ENCODE measurements at regions not wholly inside any gene's neighbourhood (a gene's known extent, or its start where the extent isn't known, plus 50 kb on each side); places are given as distances from the start of the nearest gene placed in this dataset.

DNA sequence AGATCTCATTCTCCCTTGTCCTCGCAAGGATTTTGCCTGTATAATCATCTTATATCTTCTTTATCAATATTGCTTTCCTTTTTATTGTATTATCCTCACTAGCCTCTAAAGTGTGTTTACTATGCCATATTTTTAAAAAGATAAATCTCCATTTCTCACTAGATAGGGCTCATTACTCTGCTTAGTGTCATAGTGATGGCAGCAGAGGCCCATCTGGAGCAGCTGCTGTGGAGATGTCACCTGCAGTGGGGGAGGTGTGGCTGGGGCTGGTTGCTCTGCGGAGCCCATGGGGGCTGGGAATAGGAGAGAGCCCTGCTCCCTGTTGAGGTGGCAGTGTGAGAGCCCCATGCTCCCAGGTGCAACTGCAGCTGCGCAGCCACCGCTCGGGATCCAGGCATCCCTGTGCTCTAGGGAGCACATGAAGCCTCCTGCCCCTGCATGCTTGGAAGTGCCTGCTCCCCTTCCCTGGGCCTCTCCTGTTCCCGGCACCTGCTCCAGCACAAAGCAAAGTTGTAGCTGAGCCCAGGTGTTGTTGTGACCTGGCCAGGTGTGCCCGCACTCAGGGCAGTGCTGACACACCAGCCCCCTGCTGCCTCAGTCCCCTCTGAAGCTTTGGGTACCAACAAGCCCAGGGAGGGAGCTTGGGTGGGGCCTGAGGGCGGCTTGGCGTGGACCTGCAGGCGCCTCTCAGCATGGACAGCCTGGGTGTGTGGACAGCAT, 144.6 kb upstream of the MRPS30 start:
- TF ChIP-seq, protein P1, sequence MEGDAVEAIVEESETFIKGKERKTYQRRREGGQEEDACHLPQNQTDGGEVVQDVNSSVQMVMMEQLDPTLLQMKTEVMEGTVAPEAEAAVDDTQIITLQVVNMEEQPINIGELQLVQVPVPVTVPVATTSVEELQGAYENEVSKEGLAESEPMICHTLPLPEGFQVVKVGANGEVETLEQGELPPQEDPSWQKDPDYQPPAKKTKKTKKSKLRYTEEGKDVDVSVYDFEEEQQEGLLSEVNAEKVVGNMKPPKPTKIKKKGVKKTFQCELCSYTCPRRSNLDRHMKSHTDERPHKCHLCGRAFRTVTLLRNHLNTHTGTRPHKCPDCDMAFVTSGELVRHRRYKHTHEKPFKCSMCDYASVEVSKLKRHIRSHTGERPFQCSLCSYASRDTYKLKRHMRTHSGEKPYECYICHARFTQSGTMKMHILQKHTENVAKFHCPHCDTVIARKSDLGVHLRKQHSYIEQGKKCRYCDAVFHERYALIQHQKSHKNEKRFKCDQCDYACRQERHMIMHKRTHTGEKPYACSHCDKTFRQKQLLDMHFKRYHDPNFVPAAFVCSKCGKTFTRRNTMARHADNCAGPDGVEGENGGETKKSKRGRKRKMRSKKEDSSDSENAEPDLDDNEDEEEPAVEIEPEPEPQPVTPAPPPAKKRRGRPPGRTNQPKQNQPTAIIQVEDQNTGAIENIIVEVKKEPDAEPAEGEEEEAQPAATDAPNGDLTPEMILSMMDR (IDR thresholded peaks at IDR 0.05; ENCODE audit: control insufficient read depth, insufficient read depth, low read depth, low read length, missing control alignments): no peak
- no peak overlapping the region for H3K4me3 ChIP-seq (ENCODE audit: control insufficient read depth, low read depth, low read length)
- DNase-seq (ENCODE audit: low read depth): no peak

DNA sequence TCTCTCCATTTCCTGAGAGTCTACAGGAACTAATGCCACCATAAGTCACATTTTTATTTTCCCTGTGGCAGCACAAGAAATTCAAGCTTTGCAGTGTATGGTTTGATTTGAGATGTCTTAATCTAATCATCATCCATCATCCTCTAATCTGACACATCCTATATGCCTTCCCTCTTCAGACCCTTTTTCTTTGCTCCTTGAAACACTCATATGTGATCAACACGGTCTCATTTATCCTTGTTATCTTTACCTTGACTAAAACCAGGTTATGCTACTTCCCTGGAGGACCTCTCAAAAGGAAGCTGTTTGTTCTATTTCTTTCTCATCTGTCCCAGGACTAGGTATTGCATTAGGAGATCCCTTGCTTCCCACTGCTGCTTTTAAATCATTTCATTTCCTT, 146.9 kb upstream of the MRPS30 start:
- DNase-seq (ENCODE audit: low read depth): no peak
- TF ChIP-seq, protein P1 (IDR thresholded peaks at IDR 0.05; ENCODE audit: control insufficient read depth, insufficient read depth, low read depth, low read length, missing control alignments): no peak
- no peak overlapping the region for H3K4me3 ChIP-seq (ENCODE audit: control insufficient read depth, low read depth, low read length)

DNA sequence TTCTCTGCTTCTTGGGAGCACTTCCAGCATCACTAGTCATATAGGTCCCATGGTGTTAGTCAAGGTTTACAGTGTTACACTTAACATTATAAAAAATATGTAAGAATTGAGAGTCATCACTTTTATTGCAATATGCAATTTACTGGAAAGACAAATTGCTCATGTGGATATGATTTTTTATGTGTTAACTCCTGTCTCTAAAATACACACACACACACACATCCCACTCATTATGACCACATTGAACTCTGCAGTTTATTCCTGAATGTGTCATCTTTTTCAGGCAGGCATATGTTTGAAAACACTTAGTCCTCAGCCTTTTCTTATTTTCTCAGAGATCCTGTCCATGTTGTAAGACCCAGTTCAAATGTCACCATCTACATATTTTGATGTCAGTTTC, 148.5 kb upstream of the MRPS30 start:
- H3K4me3 ChIP-seq (ENCODE audit: control insufficient read depth, low read depth, low read length): no peak overlapping the region
- TF ChIP-seq, protein P1 (IDR thresholded peaks at IDR 0.05; ENCODE audit: control insufficient read depth, insufficient read depth, low read depth, low read length, missing control alignments): no peak
- no peak for DNase-seq (ENCODE audit: low read depth)

DNA sequence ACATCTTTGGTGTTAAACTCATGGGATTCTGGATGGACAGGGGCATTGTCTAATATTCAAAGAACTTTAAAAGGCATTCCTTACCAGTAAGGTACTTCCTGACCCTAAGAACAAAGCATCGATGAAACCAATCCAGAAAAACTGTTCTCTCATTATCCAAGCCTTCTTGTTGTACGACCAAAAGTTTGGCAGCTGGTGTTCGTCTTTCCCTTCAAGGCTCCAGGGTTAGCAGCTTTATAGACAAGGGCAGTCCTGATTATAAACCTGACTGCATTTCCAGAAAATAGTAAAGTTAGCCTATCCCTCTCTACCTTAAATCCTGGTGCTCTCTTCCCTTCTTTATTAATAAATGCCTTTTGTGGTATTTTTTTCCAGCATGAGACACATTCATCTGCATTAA, 149.4 kb upstream of the MRPS30 start:
- DNase-seq (ENCODE audit: low read depth): no peak
- TF ChIP-seq, protein P1 (IDR thresholded peaks at IDR 0.05; ENCODE audit: control insufficient read depth, insufficient read depth, low read depth, low read length, missing control alignments): no peak

DNA sequence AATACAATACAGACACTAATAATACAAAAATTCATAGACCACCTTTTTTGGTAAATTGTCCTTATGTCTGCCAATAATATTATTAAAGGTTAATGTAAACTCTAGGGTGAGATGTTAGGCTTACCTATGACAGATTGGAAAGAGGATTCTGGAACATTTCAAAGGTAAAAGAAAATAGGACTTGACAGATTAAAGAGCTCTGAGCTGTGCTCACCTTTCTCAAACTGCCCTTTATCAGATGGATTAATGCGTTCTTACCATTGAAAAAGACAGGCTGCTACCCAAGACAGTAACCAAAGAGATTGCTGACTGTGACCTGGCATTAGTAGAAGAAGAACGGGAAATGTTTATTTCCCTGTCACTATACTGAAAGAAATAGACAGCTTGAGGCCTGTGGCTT, 156.1 kb upstream of the MRPS30 start:
- TF ChIP-seq, protein P1 (IDR thresholded peaks at IDR 0.05; ENCODE audit: control insufficient read depth, insufficient read depth, low read depth, low read length, missing control alignments): no peak
- H3K4me3 ChIP-seq (ENCODE audit: control insufficient read depth, low read depth, low read length): no peak overlapping the region
- no peak for DNase-seq (ENCODE audit: low read depth)

More for the DNA sequence above, 149.4 kb upstream of the MRPS30 start:
- H3K4me3 ChIP-seq (ENCODE audit: control insufficient read depth, low read depth, low read length): no peak overlapping the region

DNA sequence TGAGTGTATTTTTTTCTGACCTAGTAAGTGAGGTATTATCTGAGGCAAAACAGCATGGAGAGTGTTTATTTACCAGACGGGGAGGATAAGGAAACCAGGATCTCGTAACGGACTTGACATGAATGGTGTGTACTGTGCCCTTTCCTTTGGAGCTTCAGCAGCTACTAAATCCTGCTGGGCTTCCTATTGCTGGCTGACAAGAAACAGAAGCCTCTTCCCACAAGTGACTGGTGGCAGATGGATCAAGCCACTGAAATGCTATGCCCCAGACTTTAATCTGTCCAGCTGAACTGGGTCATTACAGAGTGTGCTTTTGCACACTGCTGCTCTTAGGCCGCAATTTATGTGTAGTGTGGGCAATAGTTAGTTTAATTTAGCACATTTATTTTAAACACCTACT, 162.7 kb upstream of the MRPS30 start:
- no peak overlapping the region for H3K4me3 ChIP-seq (ENCODE audit: control insufficient read depth, low read depth, low read length)
- TF ChIP-seq, protein P1 (IDR thresholded peaks at IDR 0.05; ENCODE audit: control insufficient read depth, insufficient read depth, low read depth, low read length, missing control alignments): no peak
- DNase-seq (ENCODE audit: low read depth): no peak

Data from AG09309 (cell line).